ENCODE measurements at regions not wholly inside any gene's neighbourhood (a gene's known extent, or its start where the extent isn't known, plus 50 kb on each side); places are given as distances from the start of the nearest gene placed in this dataset.

DNA sequence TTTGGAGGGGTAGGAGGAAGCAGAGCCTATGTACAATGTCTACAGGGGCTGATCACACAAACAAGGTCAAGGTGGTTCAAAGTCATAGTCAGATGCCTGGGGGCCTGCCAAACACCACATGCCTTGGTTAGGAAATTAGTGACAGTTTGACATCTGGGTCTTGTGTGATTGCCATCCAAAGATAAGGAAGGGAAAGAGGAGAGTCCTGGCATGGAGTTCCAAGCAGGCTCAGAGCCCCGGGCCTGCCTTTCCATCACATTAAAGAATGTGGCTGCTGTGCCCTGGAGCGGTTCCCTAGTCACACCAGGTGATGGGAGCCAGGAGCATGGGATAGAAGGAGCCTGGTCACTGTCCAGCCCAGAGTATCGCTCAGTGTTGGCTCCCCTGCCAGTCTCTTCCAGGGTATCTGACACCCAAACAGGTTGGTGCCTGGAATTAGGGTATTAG lies 53.6 kb upstream of the BCL2L14 start:
- TF ChIP-seq, protein P1, sequence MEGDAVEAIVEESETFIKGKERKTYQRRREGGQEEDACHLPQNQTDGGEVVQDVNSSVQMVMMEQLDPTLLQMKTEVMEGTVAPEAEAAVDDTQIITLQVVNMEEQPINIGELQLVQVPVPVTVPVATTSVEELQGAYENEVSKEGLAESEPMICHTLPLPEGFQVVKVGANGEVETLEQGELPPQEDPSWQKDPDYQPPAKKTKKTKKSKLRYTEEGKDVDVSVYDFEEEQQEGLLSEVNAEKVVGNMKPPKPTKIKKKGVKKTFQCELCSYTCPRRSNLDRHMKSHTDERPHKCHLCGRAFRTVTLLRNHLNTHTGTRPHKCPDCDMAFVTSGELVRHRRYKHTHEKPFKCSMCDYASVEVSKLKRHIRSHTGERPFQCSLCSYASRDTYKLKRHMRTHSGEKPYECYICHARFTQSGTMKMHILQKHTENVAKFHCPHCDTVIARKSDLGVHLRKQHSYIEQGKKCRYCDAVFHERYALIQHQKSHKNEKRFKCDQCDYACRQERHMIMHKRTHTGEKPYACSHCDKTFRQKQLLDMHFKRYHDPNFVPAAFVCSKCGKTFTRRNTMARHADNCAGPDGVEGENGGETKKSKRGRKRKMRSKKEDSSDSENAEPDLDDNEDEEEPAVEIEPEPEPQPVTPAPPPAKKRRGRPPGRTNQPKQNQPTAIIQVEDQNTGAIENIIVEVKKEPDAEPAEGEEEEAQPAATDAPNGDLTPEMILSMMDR (IDR thresholded peaks at IDR 0.05) = no peak
- no peak for TF ChIP-seq POLR2A (IDR thresholded peaks at IDR 0.05)
